ENCODE measurements at regions not wholly inside any gene's neighbourhood (a gene's known extent, or its start where the extent isn't known, plus 50 kb on each side); places are given as distances from the start of the nearest gene placed in this dataset.
"Not testable (repeated sequence)": the region's sequence is repeated elsewhere in the genome, so short reads cannot be mapped to it uniquely, and the experiment has no call there.

- no peak overlapping the region for H3K27ac ChIP-seq
- TF ChIP-seq ZFX (IDR thresholded peaks at IDR 0.05), result no peak
- no peak for TF ChIP-seq CTCF (conservative IDR thresholded peaks at IDR 0.05)
These were observed 393.7 kb downstream of the UTRN start for GRCh38 chr6:144678844-144679243.

GRCh38 chr6:144681334-144681733 lies 396.2 kb downstream of the UTRN start:
- no peak overlapping the region for H3K27ac ChIP-seq
- TF ChIP-seq ZFX (IDR thresholded peaks at IDR 0.05), result no peak
- no peak for TF ChIP-seq CTCF (conservative IDR thresholded peaks at IDR 0.05)

GRCh38 chr6:144683216-144684070 lies 398.3 kb downstream of the UTRN start:
- H3K27ac ChIP-seq, result no peak overlapping the region
- TF ChIP-seq CTCF (conservative IDR thresholded peaks at IDR 0.05), result no peak
- TF ChIP-seq ZFX (IDR thresholded peaks at IDR 0.05), result no peak

- TF ChIP-seq CTCF (conservative IDR thresholded peaks at IDR 0.05), result no peak
- TF ChIP-seq ZFX (IDR thresholded peaks at IDR 0.05), result no peak
- no peak overlapping the region for H3K27ac ChIP-seq
These were observed 403.6 kb downstream of the UTRN start for GRCh38 chr6:144688713-144689112.

- TF ChIP-seq CTCF (conservative IDR thresholded peaks at IDR 0.05) (no peak), ZFX (IDR thresholded peaks at IDR 0.05) (no peak)
- no peak overlapping the region for H3K27ac ChIP-seq
These were observed 404.4 kb downstream of the UTRN start for GRCh38 chr6:144689503-144690040.

GRCh38 chr6:144690133-144690532 lies 405.0 kb downstream of the UTRN start:
- no peak overlapping the region for H3K27ac ChIP-seq
- TF ChIP-seq ZFX (IDR thresholded peaks at IDR 0.05), result no peak
- no peak for TF ChIP-seq CTCF (conservative IDR thresholded peaks at IDR 0.05)

- TF ChIP-seq ZFX (IDR thresholded peaks at IDR 0.05) (no peak), CTCF (conservative IDR thresholded peaks at IDR 0.05) (no peak)
- no peak overlapping the region for H3K27ac ChIP-seq
These were observed 405.5 kb downstream of the UTRN start for GRCh38 chr6:144690666-144691065.

GRCh38 chr6:144692050-144692449 lies 406.9 kb downstream of the UTRN start:
- H3K27ac ChIP-seq, result not testable (repeated sequence)

Data from C4-2B (cell line).